ENCODE measurements at regions not wholly inside any gene's neighbourhood (a gene's known extent, or its start where the extent isn't known, plus 50 kb on each side); places are given as distances from the start of the nearest gene placed in this dataset.

- peaks cover 2% of the 10 kb centered on the region for H3K9me3 Mint-ChIP-seq
- no peak overlapping the region for H3K4me3 ChIP-seq (ENCODE audit: low read length)
- H3K27me3 ChIP-seq (ENCODE audit: control insufficient read depth in 1 of 2, insufficient read depth in 2 of 2, low read length in 2 of 2) = no peaks in the 10 kb centered on the region
- no peaks in the 10 kb centered on the region for H3K4me1 ChIP-seq (ENCODE audit: insufficient read depth, low read length)
- ATAC-seq (ENCODE audit: poor library complexity) = no peak
- H3K27ac ChIP-seq (ENCODE audit: low read depth in 1 of 2, low read length in 2 of 2) = no peak overlapping the region
- no peak overlapping the region for H3K4me3 Mint-ChIP-seq
- H3K27me3 Mint-ChIP-seq = no peaks in the 10 kb centered on the region
- H3K36me3 ChIP-seq (ENCODE audit: insufficient read depth, low read length) = no peaks in the 10 kb centered on the region
- no peaks in the 10 kb centered on the region for H3K36me3 Mint-ChIP-seq (ENCODE audit: low read depth)
- TF ChIP-seq CTCF (IDR thresholded peaks at IDR 0.05) = no peak
- no peaks in the 10 kb centered on the region for H3K4me1 Mint-ChIP-seq (ENCODE audit: low read depth)
- H3K27ac Mint-ChIP-seq = no peak overlapping the region
- POLR2A ChIA-PET = no interaction called here
- intact Hi-C loops (cut with DNase I, micrococcal nuclease) = no loop called here
- H3K9me3 ChIP-seq (ENCODE audit: control insufficient read depth in 1 of 2, insufficient read depth in 1 of 2, low read length in 2 of 2) = peaks cover 6 to 56% of the 10 kb centered on the region in 2 experiments
- no peak for DNase-seq
- CTCF ChIA-PET = no interaction called here
Measured at GRCh38 chr7:64102656-64103400, 57.6 kb downstream of the ZNF727 start.

GRCh38 chr7:64113981-64114380 is 68.7 kb downstream of the ZNF727 start:
- Histone ChIP-seq H3K27me3 (ENCODE audit: control insufficient read depth in 1 of 2, insufficient read depth in 2 of 2, low read length in 2 of 2) (no peaks in the 10 kb centered on the region), H3K4me3 (ENCODE audit: low read length) (no peak overlapping the region), H3K9me3 (ENCODE audit: control insufficient read depth in 1 of 2, insufficient read depth in 1 of 2, low read length in 2 of 2) (peaks cover 5 to 48% of the 10 kb centered on the region in 2 experiments), H3K4me1 (ENCODE audit: insufficient read depth, low read length) (no peaks in the 10 kb centered on the region), H3K27ac (ENCODE audit: low read depth in 1 of 2, low read length in 2 of 2) (no peak overlapping the region), H3K36me3 (ENCODE audit: insufficient read depth, low read length) (no peaks in the 10 kb centered on the region)
- H3K4me1 Mint-ChIP-seq (ENCODE audit: low read depth) = no peaks in the 10 kb centered on the region
- ChIA-PET CTCF (no interaction called here), POLR2A (no interaction called here)
- no peak overlapping the region for H3K4me3 Mint-ChIP-seq
- intact Hi-C loops (cut with DNase I, micrococcal nuclease) = loop anchor here in 1 of 2 experiments (10.0 kb wide), 1 partner anchor 59 kb away; no protein-coding TSS in a partner anchor
- no peaks in the 10 kb centered on the region for H3K27me3 Mint-ChIP-seq
- DNase-seq (no peak), ATAC-seq (ENCODE audit: poor library complexity) (no peak)
- TF ChIP-seq CTCF (IDR thresholded peaks at IDR 0.05) = no peak
- H3K9me3 Mint-ChIP-seq = peaks cover 13% of the 10 kb centered on the region
- H3K27ac Mint-ChIP-seq = no peak overlapping the region
- H3K36me3 Mint-ChIP-seq (ENCODE audit: low read depth) = no peaks in the 10 kb centered on the region

GRCh38 chr7:64114791-64115190 is 69.6 kb downstream of the ZNF727 start:
- POLR2A ChIA-PET = no interaction called here
- DNase-seq (no peak), ATAC-seq (ENCODE audit: poor library complexity) (no peak)
- CTCF ChIA-PET = no interaction called here
- Histone ChIP-seq H3K9me3 (ENCODE audit: control insufficient read depth in 1 of 2, insufficient read depth in 1 of 2, low read length in 2 of 2) (peaks cover 0 to 52% of the 10 kb centered on the region in 2 experiments), H3K4me1 (ENCODE audit: insufficient read depth, low read length) (no peaks in the 10 kb centered on the region), H3K4me3 (ENCODE audit: low read length) (no peak overlapping the region), H3K36me3 (ENCODE audit: insufficient read depth, low read length) (no peaks in the 10 kb centered on the region), H3K27me3 (ENCODE audit: control insufficient read depth in 1 of 2, insufficient read depth in 2 of 2, low read length in 2 of 2) (no peaks in the 10 kb centered on the region), H3K27ac (ENCODE audit: low read depth in 1 of 2, low read length in 2 of 2) (no peak overlapping the region)
- Mint-ChIP-seq H3K27me3 (no peaks in the 10 kb centered on the region), H3K4me3 (no peak overlapping the region), H3K4me1 (ENCODE audit: low read depth) (no peaks in the 10 kb centered on the region), H3K27ac (no peak overlapping the region), H3K36me3 (ENCODE audit: low read depth) (no peaks in the 10 kb centered on the region), H3K9me3 (peaks cover 9% of the 10 kb centered on the region)
- intact Hi-C loops (cut with DNase I, micrococcal nuclease) = loop anchor here in 1 of 2 experiments (10.0 kb wide), 1 partner anchor 60 kb away; no protein-coding TSS in a partner anchor
- no peak for TF ChIP-seq CTCF (IDR thresholded peaks at IDR 0.05)
